22Rv1 (cell line): ENCODE measurements at regions not wholly inside any gene's neighbourhood (a gene's known extent, or its start where the extent isn't known, plus 50 kb on each side); places are given as distances from the start of the nearest gene placed in this dataset.

Experiments
- H3K27ac ChIP-seq: fragments of 450-650 bp; 2 replicates; pipeline ENCODE4 v1.5.1; 2017
- ZFX ChIP-seq: fragments of 450-650 bp; IDR thresholded peaks from 2 replicates; pipeline ENCODE4 v1.6.1; 2017; ENCODE audit warnings: antibody characterized with exemption, borderline replicate concordance
- TF ChIP-seq, protein P1 (sequence below): fragments of 450-650 bp; IDR thresholded peaks from 2 replicates; pipeline ENCODE4 v1.5.1; 2017; ENCODE audit warnings: mild to moderate bottlenecking

DNA sequence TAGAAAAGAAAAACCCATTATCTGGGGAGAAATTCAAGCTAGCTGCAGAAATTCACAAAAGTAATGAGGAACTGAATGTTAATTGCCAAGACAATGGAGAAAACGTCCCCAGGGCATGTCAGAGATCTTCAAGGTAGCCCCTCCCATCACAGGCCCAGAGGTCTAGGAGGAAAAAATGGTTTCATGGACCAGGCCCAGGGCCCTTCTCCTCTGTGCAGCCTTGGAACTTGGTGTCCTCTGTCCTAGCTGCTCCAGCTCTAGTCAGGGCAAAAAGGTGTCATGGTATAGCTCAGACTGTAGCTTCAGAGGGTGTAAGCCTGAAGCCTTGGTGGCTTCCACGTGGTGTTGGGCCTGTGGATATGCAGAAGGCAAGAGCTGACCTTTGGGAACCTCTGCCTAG, 411.8 kb downstream of the ADRA2A start:
- no peak overlapping the region for H3K27ac ChIP-seq
- TF ChIP-seq ZFX = no peak
- TF ChIP-seq, protein P1, sequence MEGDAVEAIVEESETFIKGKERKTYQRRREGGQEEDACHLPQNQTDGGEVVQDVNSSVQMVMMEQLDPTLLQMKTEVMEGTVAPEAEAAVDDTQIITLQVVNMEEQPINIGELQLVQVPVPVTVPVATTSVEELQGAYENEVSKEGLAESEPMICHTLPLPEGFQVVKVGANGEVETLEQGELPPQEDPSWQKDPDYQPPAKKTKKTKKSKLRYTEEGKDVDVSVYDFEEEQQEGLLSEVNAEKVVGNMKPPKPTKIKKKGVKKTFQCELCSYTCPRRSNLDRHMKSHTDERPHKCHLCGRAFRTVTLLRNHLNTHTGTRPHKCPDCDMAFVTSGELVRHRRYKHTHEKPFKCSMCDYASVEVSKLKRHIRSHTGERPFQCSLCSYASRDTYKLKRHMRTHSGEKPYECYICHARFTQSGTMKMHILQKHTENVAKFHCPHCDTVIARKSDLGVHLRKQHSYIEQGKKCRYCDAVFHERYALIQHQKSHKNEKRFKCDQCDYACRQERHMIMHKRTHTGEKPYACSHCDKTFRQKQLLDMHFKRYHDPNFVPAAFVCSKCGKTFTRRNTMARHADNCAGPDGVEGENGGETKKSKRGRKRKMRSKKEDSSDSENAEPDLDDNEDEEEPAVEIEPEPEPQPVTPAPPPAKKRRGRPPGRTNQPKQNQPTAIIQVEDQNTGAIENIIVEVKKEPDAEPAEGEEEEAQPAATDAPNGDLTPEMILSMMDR = no peak

- H3K27ac ChIP-seq = no peak overlapping the region
- no peak for TF ChIP-seq ZFX
- TF ChIP-seq, protein P1 = no peak
Measured at GRCh38 chr10:111491154-111491553, 414.3 kb downstream of the ADRA2A start.

GRCh38 chr10:111493024-111493625, 416.3 kb downstream of the ADRA2A start:
- no peak overlapping the region for H3K27ac ChIP-seq
- no peak for TF ChIP-seq ZFX
- TF ChIP-seq, protein P1 = no peak

DNA sequence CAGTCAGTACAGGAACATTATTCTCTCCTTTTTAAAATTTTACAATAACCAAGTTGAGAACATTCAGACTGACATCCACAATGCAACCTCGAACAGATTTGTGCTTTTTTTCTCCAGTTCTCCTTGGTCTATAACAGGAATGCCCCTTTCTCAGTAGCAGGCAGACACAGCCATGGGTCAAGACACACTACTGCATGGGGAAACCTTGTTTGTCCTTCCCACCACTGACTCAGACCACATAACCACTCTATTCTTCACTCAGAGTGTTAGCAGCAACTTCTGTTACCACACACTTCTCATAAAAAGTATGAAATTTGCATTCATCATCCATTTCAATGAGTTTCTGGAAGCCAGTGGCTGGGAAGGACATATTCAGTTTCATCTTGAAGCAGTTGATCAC, 421.7 kb downstream of the ADRA2A start:
- TF ChIP-seq, protein P1 = no peak
- no peak for TF ChIP-seq ZFX

GRCh38 chr10:111504376-111504775, 427.5 kb downstream of the ADRA2A start:
- H3K27ac ChIP-seq = no peak overlapping the region
- no peak for TF ChIP-seq ZFX
- TF ChIP-seq, protein P1 = no peak

More for the DNA sequence above, 421.7 kb downstream of the ADRA2A start:
- H3K27ac ChIP-seq = no peak overlapping the region

GRCh38 chr10:111506266-111507034, 429.6 kb downstream of the ADRA2A start:
- H3K27ac ChIP-seq = no peak overlapping the region
- TF ChIP-seq ZFX = no peak
- TF ChIP-seq, protein P1 = no peak

DNA sequence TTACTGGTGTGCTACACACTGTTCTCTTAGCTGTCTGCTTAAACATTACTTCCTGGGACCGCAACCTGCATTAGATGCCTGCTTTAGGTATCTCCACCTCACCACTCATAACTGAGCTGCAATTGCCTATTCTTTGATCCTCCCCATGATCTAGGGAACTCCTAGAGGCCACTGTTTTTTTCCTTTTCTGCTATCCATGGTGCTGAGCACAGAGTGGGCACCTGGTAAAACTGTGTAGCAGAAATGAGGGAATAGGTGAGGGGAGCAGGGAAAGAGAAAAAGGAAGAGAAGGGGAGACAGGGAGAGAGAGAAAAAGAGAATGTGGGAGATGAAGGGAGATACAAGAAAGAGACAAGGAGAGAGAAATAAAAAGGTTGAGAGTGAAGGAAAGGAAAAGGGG, 434.9 kb downstream of the ADRA2A start:
- no peak for TF ChIP-seq ZFX
- TF ChIP-seq, protein P1 = no peak
- H3K27ac ChIP-seq = no peak overlapping the region
